Keratinocyte (primary cell): ENCODE measurements at regions not wholly inside any gene's neighbourhood (a gene's known extent, or its start where the extent isn't known, plus 50 kb on each side); places are given as distances from the start of the nearest gene placed in this dataset.

Source experiments
- DNase-seq: peaks from one replicate; pipeline ENCODE4 v3.0.0-alpha.2; 2011; ENCODE audit warnings: low read depth, missing footprints, low spot score
- FAIRE-seq: peaks from 2 replicates; lab custom pipeline; 2011; peaks lifted over from hg19 to GRCh38; lab: Jason Lieb, UNC
- H2AFZ ChIP-seq: 2 replicates; pipeline ENCODE4 v1.6.0; 2012; ENCODE audit warnings: low read length, control low read depth, inconsistent platforms; ENCODE audit not compliant: control insufficient read depth
- H3K27ac ChIP-seq: 2 replicates; pipeline ENCODE4 v1.5.1; 2011; ENCODE audit warnings: low read length; ENCODE audit not compliant: control insufficient read depth, insufficient read depth
- H3K27me3 ChIP-seq: 3 replicates; pipeline ENCODE4 v1.6.0; 2011; ENCODE audit warnings: low read length; ENCODE audit not compliant: control insufficient read depth, insufficient read depth; ENCODE audit errors: extremely low read depth
- H3K36me3 ChIP-seq, 2 experiments: 2 replicates in 1 of 2; 3 replicates in 1 of 2; pipeline ENCODE4 v1.5.1; 2011; ENCODE audit warnings: low read length in 2 of 2, mild to moderate bottlenecking in 1 of 2; ENCODE audit not compliant: control insufficient read depth in 2 of 2, insufficient read depth in 2 of 2; ENCODE audit errors: extremely low read depth in 1 of 2
- H3K4me1 ChIP-seq: 3 replicates; pipeline ENCODE4 v1.5.1; 2011; ENCODE audit warnings: low read length; ENCODE audit not compliant: control insufficient read depth, insufficient read depth; ENCODE audit errors: extremely low read depth
- H3K4me2 ChIP-seq: 3 replicates; pipeline ENCODE4 v1.6.0; 2011; ENCODE audit warnings: low read depth, low read length; ENCODE audit not compliant: control insufficient read depth, insufficient read depth; ENCODE audit errors: extremely low read depth
- H3K4me3 ChIP-seq, 3 experiments: fragments of 200-600 bp in 1 of 3; sonication (generic) in 1 of 3; 2 replicates in 2 of 3; 3 replicates in 1 of 3; pipeline ENCODE4 v1.5.1; 2011 to 2016; ENCODE audit warnings: low read length in 3 of 3, mild to moderate bottlenecking in 3 of 3, control low read depth in 2 of 3, inconsistent platforms in 1 of 3, low read depth in 1 of 3, mixed read lengths in 1 of 3, mixed run types in 1 of 3, moderate library complexity in 1 of 3; ENCODE audit not compliant: control insufficient read depth in 2 of 3, insufficient read depth in 2 of 3; ENCODE audit errors: extremely low read depth in 1 of 3
- H3K79me2 ChIP-seq: 2 replicates; pipeline ENCODE4 v1.6.0; 2012; ENCODE audit warnings: low read length; ENCODE audit not compliant: control insufficient read depth, insufficient read depth
- H3K9ac ChIP-seq: 3 replicates; pipeline ENCODE4 v1.6.0; 2011; ENCODE audit warnings: low read length; ENCODE audit not compliant: control insufficient read depth, insufficient read depth; ENCODE audit errors: extremely low read depth
- H3K9me1 ChIP-seq: 3 replicates; pipeline ENCODE4 v1.6.0; 2011; ENCODE audit warnings: low read length; ENCODE audit not compliant: control insufficient read depth, insufficient read depth; ENCODE audit errors: extremely low read depth
- H3K9me3 ChIP-seq: 2 replicates; pipeline ENCODE4 v1.5.1; 2012; ENCODE audit warnings: low read depth, low read length; ENCODE audit not compliant: control insufficient read depth
- H4K20me1 ChIP-seq: 3 replicates; pipeline ENCODE4 v1.6.0; 2011; ENCODE audit warnings: low read length; ENCODE audit not compliant: control insufficient read depth, insufficient read depth; ENCODE audit errors: extremely low read depth
- EZH2 ChIP-seq: IDR thresholded peaks from one replicate; pipeline ENCODE4 v1.6.1; 2012; ENCODE audit warnings: inconsistent platforms, mild to moderate bottlenecking, low read length, moderate library complexity
- dilution Hi-C: fragments of 300-500 bp; cut with MboI; formaldehyde crosslinking; loops from one replicate; pipeline ENCODE4 v1.7.0; 2020; ENCODE audit warnings: low sequenced_read_pairs; ENCODE audit not compliant: extremely low pct_ligation_motif_present
- TF ChIP-seq, protein P1 (sequence below), 3 experiments: IDR thresholded peaks in 1 of 3; conservative IDR thresholded peaks in 1 of 3; optimal IDR thresholded peaks in 1 of 3; 2 replicates in 2 of 3; 3 replicates in 1 of 3; pipeline versions ENCODE3 to v1.5.1; 2011; ENCODE audit warnings: low read length in 3 of 3, mild to moderate bottlenecking in 3 of 3, moderate library complexity in 2 of 3, control low read depth in 1 of 3, inconsistent platforms in 1 of 3; ENCODE audit not compliant: insufficient read depth in 2 of 3; ENCODE audit errors: extremely low read depth in 1 of 3

DNA sequence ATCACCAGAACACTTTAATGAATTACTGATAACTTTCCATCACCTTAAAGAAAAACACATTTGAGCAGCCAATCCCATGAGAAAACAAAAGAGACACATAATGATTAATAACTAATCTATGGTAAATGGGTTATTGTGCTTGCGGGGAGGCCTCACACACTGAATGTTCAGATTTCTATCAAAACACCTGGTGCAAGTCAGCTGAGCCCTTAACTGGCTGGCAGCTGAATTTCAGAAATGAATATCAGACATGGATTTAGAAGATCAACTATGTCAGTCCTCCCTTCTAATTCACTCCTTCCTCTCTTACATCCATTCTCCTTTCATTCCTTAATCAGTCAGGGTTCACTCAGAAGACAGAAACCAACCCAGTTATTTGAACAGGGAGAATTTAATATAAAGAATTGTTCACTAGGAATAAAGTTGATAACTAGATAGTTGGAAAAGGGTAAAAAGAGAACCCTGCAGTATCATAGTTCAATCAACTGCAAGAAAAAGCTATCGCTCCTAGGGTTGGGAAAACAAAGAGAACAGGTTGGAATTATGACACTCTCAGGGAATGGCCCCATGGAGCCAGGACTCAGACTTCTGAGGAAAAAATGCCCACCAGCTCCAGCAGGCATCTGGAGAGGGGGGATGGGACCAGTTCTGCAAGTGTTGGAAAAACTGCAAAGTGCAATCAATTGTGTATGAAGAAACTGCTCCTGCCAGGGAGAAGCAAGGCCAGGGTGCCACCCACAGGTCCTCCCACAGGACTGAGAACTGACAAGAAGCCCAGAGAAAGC, 577.1 kb upstream of the CDH5 start:
- FAIRE-seq, result no peak
- Histone ChIP-seq H3K27ac (no peak overlapping the region), H3K9ac (no peak overlapping the region), H3K9me3 (no peaks in the 10 kb centered on the region), H3K36me3 (no peaks in the 10 kb centered on the region), H3K27me3 (no peaks in the 10 kb centered on the region), H3K4me3 (no peak overlapping the region), H2AFZ (no peak overlapping the region), H4K20me1 (no peaks in the 10 kb centered on the region), H3K4me2 (no peak overlapping the region), H3K9me1 (no peaks in the 10 kb centered on the region), H3K4me1 (no peaks in the 10 kb centered on the region), H3K79me2 (no peaks in the 10 kb centered on the region)
- no peak for DNase-seq
- no peak for TF ChIP-seq EZH2
- TF ChIP-seq, protein P1, sequence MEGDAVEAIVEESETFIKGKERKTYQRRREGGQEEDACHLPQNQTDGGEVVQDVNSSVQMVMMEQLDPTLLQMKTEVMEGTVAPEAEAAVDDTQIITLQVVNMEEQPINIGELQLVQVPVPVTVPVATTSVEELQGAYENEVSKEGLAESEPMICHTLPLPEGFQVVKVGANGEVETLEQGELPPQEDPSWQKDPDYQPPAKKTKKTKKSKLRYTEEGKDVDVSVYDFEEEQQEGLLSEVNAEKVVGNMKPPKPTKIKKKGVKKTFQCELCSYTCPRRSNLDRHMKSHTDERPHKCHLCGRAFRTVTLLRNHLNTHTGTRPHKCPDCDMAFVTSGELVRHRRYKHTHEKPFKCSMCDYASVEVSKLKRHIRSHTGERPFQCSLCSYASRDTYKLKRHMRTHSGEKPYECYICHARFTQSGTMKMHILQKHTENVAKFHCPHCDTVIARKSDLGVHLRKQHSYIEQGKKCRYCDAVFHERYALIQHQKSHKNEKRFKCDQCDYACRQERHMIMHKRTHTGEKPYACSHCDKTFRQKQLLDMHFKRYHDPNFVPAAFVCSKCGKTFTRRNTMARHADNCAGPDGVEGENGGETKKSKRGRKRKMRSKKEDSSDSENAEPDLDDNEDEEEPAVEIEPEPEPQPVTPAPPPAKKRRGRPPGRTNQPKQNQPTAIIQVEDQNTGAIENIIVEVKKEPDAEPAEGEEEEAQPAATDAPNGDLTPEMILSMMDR (optimal IDR thresholded peaks at IDR 0.05 in 1 of 3, IDR thresholded peaks at IDR 0.05 in 1 of 3, conservative IDR thresholded peaks at IDR 0.05 in 1 of 3; ENCODE audit: extremely low read depth in 1 of 3, insufficient read depth in 2 of 3, low read length in 3 of 3), result no peak
- dilution Hi-C loops, result no loop called here

DNA sequence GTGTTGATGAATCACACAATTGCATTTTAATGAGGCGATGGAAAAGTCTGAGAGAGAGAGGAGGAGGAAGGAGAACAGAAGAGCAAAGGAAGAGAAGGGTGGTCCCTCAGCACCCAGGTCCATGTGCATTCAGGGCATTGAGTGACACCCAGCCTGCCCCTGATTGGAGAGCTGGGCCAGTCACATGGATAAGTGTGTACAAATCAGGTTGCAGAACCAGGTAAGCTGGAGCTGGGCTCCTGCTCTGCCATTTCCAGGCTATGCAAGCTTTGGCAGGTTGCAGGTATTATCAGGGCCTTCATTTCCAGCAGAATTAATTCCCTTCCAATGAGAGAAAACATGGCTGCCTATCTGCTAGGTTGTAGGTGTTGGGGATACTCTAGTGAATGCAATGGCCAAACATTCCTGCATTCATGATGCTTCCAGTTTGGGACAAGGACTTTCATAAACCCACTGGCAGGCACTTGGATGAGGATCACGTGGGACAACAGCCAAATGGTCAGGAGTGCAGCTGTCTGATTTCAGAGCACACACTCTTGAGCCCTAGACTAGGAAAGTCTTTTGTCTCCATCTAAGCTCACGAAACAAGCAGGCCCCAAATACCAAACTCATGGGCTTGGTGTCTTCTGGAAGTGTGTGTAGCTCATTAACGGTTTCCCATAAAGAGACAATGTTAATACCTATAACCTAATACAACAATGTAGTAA, 577.9 kb upstream of the CDH5 start:
- H3K79me2 ChIP-seq, result no peaks in the 10 kb centered on the region
- H3K4me3 ChIP-seq, result no peak overlapping the region
- no peak overlapping the region for H3K9ac ChIP-seq
- no peak overlapping the region for H3K4me2 ChIP-seq
- DNase-seq, result no peak
- no peaks in the 10 kb centered on the region for H4K20me1 ChIP-seq
- no peak overlapping the region for H2AFZ ChIP-seq
- dilution Hi-C loops, result no loop called here
- FAIRE-seq, result no peak
- H3K36me3 ChIP-seq, result no peaks in the 10 kb centered on the region
- no peaks in the 10 kb centered on the region for H3K27me3 ChIP-seq
- H3K9me3 ChIP-seq, result no peaks in the 10 kb centered on the region
- H3K9me1 ChIP-seq, result no peaks in the 10 kb centered on the region
- no peak overlapping the region for H3K27ac ChIP-seq
- H3K4me1 ChIP-seq, result peaks cover 3% of the 10 kb centered on the region
- TF ChIP-seq, protein P1 (optimal IDR thresholded peaks at IDR 0.05 in 1 of 3, IDR thresholded peaks at IDR 0.05 in 1 of 3, conservative IDR thresholded peaks at IDR 0.05 in 1 of 3; ENCODE audit: extremely low read depth in 1 of 3, insufficient read depth in 2 of 3, low read length in 3 of 3), result no peak
- TF ChIP-seq EZH2, result no peak
